Left hindlimb (tissue), 1 donor: ENCODE measurements at regions not wholly inside any gene's neighbourhood (a gene's known extent, or its start where the extent isn't known, plus 50 kb on each side); places are given as distances from the start of the nearest gene placed in this dataset.

Experiments
- DNase-seq: peaks from one replicate; pipeline ENCODE4 v3.0.0-alpha.2; 2018

- no peak for DNase-seq
These were observed 220.6 kb downstream of the CHRM3 start for GRCh38 chr1:239606850-239607400.

GRCh38 chr1:239608469-239608868, 222.1 kb downstream of the CHRM3 start:
- DNase-seq = no peak

GRCh38 chr1:239612379-239612778, 226.0 kb downstream of the CHRM3 start:
- no peak for DNase-seq

GRCh38 chr1:239616673-239617072, 230.3 kb downstream of the CHRM3 start:
- DNase-seq = no peak

GRCh38 chr1:239617259-239617658, 230.9 kb downstream of the CHRM3 start:
- DNase-seq = no peak

GRCh38 chr1:239617731-239618130, 231.4 kb downstream of the CHRM3 start:
- DNase-seq = no peak

- DNase-seq = no peak
These were observed 232.8 kb downstream of the CHRM3 start for GRCh38 chr1:239619190-239619589.

GRCh38 chr1:239630767-239631166, 244.4 kb downstream of the CHRM3 start:
- no peak for DNase-seq

- no peak for DNase-seq
These were observed 247.1 kb downstream of the CHRM3 start for GRCh38 chr1:239633432-239633831.

- no peak for DNase-seq
These were observed 248.9 kb downstream of the CHRM3 start for GRCh38 chr1:239635276-239635675.

- DNase-seq = no peak
These were observed 250.0 kb downstream of the CHRM3 start for GRCh38 chr1:239636347-239636746.

- no peak for DNase-seq
These were observed 258.2 kb downstream of the CHRM3 start for GRCh38 chr1:239644604-239645003.

GRCh38 chr1:239647045-239647444, 260.7 kb downstream of the CHRM3 start:
- no peak for DNase-seq

- DNase-seq = no peak
These were observed 261.7 kb downstream of the CHRM3 start for GRCh38 chr1:239647964-239648632.

GRCh38 chr1:239655023-239655422, 268.7 kb downstream of the CHRM3 start:
- no peak for DNase-seq

- no peak for DNase-seq
These were observed 270.9 kb downstream of the CHRM3 start for GRCh38 chr1:239657291-239657690.

GRCh38 chr1:239662950-239663349, 276.6 kb downstream of the CHRM3 start:
- DNase-seq = no peak

- DNase-seq = no peak
These were observed 285.9 kb downstream of the CHRM3 start for GRCh38 chr1:239672256-239672655.

- DNase-seq = no peak
These were observed 289.4 kb downstream of the CHRM3 start for GRCh38 chr1:239675735-239676134.

GRCh38 chr1:239676522-239677273, 290.3 kb downstream of the CHRM3 start:
- DNase-seq = no peak

- no peak for DNase-seq
These were observed 291.0 kb downstream of the CHRM3 start for GRCh38 chr1:239677362-239677761.

- DNase-seq = no peak
These were observed 291.8 kb downstream of the CHRM3 start for GRCh38 chr1:239678181-239678580.

- DNase-seq = no peak
These were observed 295.7 kb downstream of the CHRM3 start for GRCh38 chr1:239682046-239682445.

GRCh38 chr1:239682960-239683359, 296.6 kb downstream of the CHRM3 start:
- DNase-seq = no peak
